ENCODE measurements at regions not wholly inside any gene's neighbourhood (a gene's known extent, or its start where the extent isn't known, plus 50 kb on each side); places are given as distances from the start of the nearest gene placed in this dataset.

DNA sequence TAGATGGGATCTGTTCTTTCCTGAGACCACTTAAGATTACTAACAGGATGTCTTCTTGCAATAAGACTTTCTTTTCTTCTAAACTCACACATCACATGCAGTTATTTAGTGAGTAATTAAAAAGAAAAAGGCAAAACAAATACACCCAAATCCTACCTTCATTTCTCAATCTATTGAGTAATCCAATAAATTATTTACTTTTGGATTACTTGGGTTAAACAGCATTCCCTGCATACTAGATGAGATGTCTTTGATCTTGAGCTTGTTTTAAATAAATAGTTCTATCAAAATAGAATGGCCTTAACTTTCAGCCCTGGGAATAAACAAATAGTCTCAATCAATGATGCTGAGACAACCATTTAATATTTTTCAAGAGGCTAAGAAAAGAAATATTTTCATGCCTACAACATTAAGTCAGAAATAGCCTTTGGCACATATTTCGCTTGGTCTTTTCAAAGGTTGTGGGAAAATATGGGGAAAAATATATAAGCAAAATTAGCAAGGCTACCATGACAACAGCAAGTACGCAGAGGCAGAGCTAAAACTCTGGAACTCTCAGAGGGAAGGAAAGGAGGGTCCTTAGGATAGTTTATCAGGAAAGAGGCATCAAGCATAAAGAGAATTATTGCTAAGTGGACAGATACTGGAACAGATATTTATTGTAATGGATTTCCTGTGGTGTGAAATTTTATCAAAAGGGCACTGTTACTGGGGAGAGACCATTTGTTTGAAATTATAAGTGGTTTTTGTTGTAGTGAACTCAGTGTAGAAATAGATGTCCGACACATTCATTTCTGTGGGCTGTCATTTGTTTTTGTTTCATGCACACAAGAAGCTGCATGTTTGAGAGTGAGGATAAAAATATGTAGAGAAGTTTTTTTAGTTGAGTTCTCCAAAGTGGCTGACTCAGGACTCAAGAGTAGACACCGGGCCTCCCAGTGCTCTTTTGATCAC, 70.2 kb upstream of the CDH6 start:
- no peaks in the 10 kb centered on the region for H3K4me1 ChIP-seq (ENCODE audit: control insufficient read depth, extremely low read depth, insufficient read depth, low read length)
- TF ChIP-seq POLR2AphosphoS5 (IDR thresholded peaks at IDR 0.05; ENCODE audit: insufficient read depth, low read depth, low read length) (no peak), FOS (IDR thresholded peaks at IDR 0.05; ENCODE audit: borderline replicate concordance, insufficient read depth, low read length) (no peak), JUN (IDR thresholded peaks at IDR 0.05; ENCODE audit: borderline replicate concordance, insufficient read depth, insufficient read length, low read depth) (no peak), POLR2A (IDR thresholded peaks at IDR 0.05; ENCODE audit: low read depth, low read length) (no peak)
- TF ChIP-seq, protein P1, sequence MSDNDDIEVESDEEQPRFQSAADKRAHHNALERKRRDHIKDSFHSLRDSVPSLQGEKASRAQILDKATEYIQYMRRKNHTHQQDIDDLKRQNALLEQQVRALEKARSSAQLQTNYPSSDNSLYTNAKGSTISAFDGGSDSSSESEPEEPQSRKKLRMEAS (IDR thresholded peaks at IDR 0.05; ENCODE audit: insufficient read depth, insufficient read length) = no peak
- TF ChIP-seq, protein P2, sequence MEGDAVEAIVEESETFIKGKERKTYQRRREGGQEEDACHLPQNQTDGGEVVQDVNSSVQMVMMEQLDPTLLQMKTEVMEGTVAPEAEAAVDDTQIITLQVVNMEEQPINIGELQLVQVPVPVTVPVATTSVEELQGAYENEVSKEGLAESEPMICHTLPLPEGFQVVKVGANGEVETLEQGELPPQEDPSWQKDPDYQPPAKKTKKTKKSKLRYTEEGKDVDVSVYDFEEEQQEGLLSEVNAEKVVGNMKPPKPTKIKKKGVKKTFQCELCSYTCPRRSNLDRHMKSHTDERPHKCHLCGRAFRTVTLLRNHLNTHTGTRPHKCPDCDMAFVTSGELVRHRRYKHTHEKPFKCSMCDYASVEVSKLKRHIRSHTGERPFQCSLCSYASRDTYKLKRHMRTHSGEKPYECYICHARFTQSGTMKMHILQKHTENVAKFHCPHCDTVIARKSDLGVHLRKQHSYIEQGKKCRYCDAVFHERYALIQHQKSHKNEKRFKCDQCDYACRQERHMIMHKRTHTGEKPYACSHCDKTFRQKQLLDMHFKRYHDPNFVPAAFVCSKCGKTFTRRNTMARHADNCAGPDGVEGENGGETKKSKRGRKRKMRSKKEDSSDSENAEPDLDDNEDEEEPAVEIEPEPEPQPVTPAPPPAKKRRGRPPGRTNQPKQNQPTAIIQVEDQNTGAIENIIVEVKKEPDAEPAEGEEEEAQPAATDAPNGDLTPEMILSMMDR (IDR thresholded peaks at IDR 0.05; ENCODE audit: extremely low read depth in 1 of 2, insufficient read depth in 1 of 2, low read depth in 1 of 2, low read length in 2 of 2) = no peak
- H3K27me3 ChIP-seq (ENCODE audit: control insufficient read depth in 2 of 2, insufficient read depth in 2 of 2, low read length in 2 of 2) = no peaks in the 10 kb centered on the region
- no peaks in the 10 kb centered on the region for H3K79me2 ChIP-seq (ENCODE audit: control insufficient read depth, insufficient read depth, low read length)
- CTCF ChIA-PET = no interaction called here
- no peaks in the 10 kb centered on the region for H3K36me3 ChIP-seq (ENCODE audit: control insufficient read depth in 2 of 2, extremely low read depth in 1 of 2, insufficient read depth in 2 of 2, low read length in 2 of 2)
- no peak for FAIRE-seq
- no peaks in the 10 kb centered on the region for H4K20me1 ChIP-seq (replicated peaks; ENCODE audit: control insufficient read depth, extremely low read depth, insufficient read depth, low read length)
- no peak overlapping the region for H3K9ac ChIP-seq (replicated peaks; ENCODE audit: extremely low read depth, insufficient read depth, low read length)
- POLR2A ChIA-PET = no interaction called here
- no TSS peak for BruUV-seq (replicated peaks)
- intact Hi-C loops (cut with micrococcal nuclease) = no loop called here
- no peak overlapping the region for H2AFZ ChIP-seq (ENCODE audit: low read depth, low read length)
- no peak overlapping the region for H3K27ac ChIP-seq (ENCODE audit: insufficient read depth, low read depth, low read length)
- H3K4me2 ChIP-seq (ENCODE audit: insufficient read depth, low read length) = no peak overlapping the region
- no peak for DNase-seq (ENCODE audit: low read depth, low spot score)
- dilution Hi-C loops (cut with MboI; ENCODE audit: extremely low pct_ligation_motif_present, low sequenced_read_pairs) = no loop called here
- no peaks in the 10 kb centered on the region for H3K9me3 ChIP-seq (replicated peaks; ENCODE audit: control insufficient read depth, insufficient read depth, low read length)
- no peaks in the 10 kb centered on the region for H3K9me1 ChIP-seq (replicated peaks; ENCODE audit: control insufficient read depth, extremely low read depth, insufficient read depth, low read length)
- no peak overlapping the region for H3K4me3 ChIP-seq (replicated peaks in 1 of 3; ENCODE audit: insufficient read depth in 1 of 3, low read depth in 1 of 3, low read length in 3 of 3)

Measured in endothelial cell of umbilical vein (primary cell).